GM23338 (cell line): ENCODE measurements at regions not wholly inside any gene's neighbourhood (a gene's known extent, or its start where the extent isn't known, plus 50 kb on each side); places are given as distances from the start of the nearest gene placed in this dataset.

Experiments used
- EZH2 ChIP-seq: fragments of 200-600 bp; sonication (generic); IDR thresholded peaks from one replicate; pipeline ENCODE4 v1.8.0; 2017; ENCODE audit warnings: antibody characterized with exemption, mild to moderate bottlenecking, low read depth; ENCODE audit not compliant: unreplicated experiment
- TF ChIP-seq, protein P1 (sequence below), 2 experiments: fragments of 200-600 bp in 1 of 2; sonication (generic) in 1 of 2; conservative IDR thresholded peaks; 2 replicates each; pipeline versions ENCODE4 v1.5.1 to v1.6.1; 2016 to 2017; ENCODE audit warnings: antibody characterized with exemption in 2 of 2, low read depth in 2 of 2, mild to moderate bottlenecking in 2 of 2, moderate library complexity in 1 of 2

- TF ChIP-seq, protein P1, sequence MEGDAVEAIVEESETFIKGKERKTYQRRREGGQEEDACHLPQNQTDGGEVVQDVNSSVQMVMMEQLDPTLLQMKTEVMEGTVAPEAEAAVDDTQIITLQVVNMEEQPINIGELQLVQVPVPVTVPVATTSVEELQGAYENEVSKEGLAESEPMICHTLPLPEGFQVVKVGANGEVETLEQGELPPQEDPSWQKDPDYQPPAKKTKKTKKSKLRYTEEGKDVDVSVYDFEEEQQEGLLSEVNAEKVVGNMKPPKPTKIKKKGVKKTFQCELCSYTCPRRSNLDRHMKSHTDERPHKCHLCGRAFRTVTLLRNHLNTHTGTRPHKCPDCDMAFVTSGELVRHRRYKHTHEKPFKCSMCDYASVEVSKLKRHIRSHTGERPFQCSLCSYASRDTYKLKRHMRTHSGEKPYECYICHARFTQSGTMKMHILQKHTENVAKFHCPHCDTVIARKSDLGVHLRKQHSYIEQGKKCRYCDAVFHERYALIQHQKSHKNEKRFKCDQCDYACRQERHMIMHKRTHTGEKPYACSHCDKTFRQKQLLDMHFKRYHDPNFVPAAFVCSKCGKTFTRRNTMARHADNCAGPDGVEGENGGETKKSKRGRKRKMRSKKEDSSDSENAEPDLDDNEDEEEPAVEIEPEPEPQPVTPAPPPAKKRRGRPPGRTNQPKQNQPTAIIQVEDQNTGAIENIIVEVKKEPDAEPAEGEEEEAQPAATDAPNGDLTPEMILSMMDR (conservative IDR thresholded peaks at IDR 0.05; ENCODE audit: low read depth in 2 of 2): no peak
- TF ChIP-seq EZH2: no peak
These were observed 195.7 kb downstream of the ALDH8A1 start for GRCh38 chr6:134754013-134754690.
